CD4-positive, CD25-positive, alpha-beta regulatory T cell (primary cell): ENCODE measurements at regions not wholly inside any gene's neighbourhood (a gene's known extent, or its start where the extent isn't known, plus 50 kb on each side); places are given as distances from the start of the nearest gene placed in this dataset.
"Not testable (repeated sequence)": the region's sequence is repeated elsewhere in the genome, so short reads cannot be mapped to it uniquely, and the experiment has no call there.

ENCODE experiments used
- ATAC-seq, 2 donors: fragments of 150-1000 bp; cut with Tn5 transposase; one replicate each; pipeline ENCODE4 v1.10.0; 2021; ENCODE audit warnings: low read depth in 2 of 2, moderate number of reproducible peaks in 2 of 2, moderate library complexity in 1 of 2
- DNase-seq, 3 donors: peaks; one replicate each; pipeline versions ENCODE4 v3.0.0 to v3.0.0-alpha.2; 2012 to 2022; ENCODE audit warnings: mixed read lengths in 1 of 3
- H3K27ac ChIP-seq: one replicate; pipeline ENCODE4 v1.7.0; 2013; ENCODE audit warnings: mild to moderate bottlenecking, low read length; ENCODE audit not compliant: insufficient read depth, poor library complexity, severe bottlenecking
- H3K27me3 ChIP-seq: one replicate; pipeline ENCODE4 v1.7.0; 2013; ENCODE audit warnings: low read length; ENCODE audit not compliant: control insufficient read depth, insufficient read depth
- H3K36me3 ChIP-seq: one replicate; pipeline ENCODE4 v1.7.0; 2013; ENCODE audit warnings: mild to moderate bottlenecking, low read length, moderate library complexity; ENCODE audit not compliant: control insufficient read depth, insufficient read depth
- H3K4me1 ChIP-seq: 2 replicates; pipeline ENCODE4 v1.7.0; 2013; ENCODE audit warnings: mild to moderate bottlenecking, low read length; ENCODE audit not compliant: insufficient read depth, control insufficient read depth, poor library complexity, severe bottlenecking
- H3K4me3 ChIP-seq: one replicate; pipeline ENCODE4 v1.7.0; 2013; ENCODE audit warnings: low read depth, mild to moderate bottlenecking, low read length, moderate library complexity
- H3K9me3 ChIP-seq, 2 experiments: 1 replicate in 1 of 2; 2 replicates in 1 of 2; pipeline ENCODE4 v1.7.0; 2013; ENCODE audit warnings: low read length in 2 of 2, mild to moderate bottlenecking in 1 of 2, moderate library complexity in 1 of 2; ENCODE audit not compliant: control insufficient read depth in 2 of 2
- H3K27ac Mint-ChIP-seq, 3 donors: one replicate each; pipeline ENCODE4 v1.8.0; 2020 to 2022; ENCODE audit warnings: mild to moderate bottlenecking in 3 of 3, mixed read lengths in 3 of 3, moderate library complexity in 2 of 3
- H3K27me3 Mint-ChIP-seq: one replicate; pipeline ENCODE4 v1.8.0; 2022; ENCODE audit warnings: mild to moderate bottlenecking, mixed read lengths
- H3K36me3 Mint-ChIP-seq: one replicate; pipeline ENCODE4 v1.8.0; 2020; ENCODE audit warnings: mixed read lengths
- H3K4me1 Mint-ChIP-seq, 4 donors: one replicate each; pipeline ENCODE4 v1.8.0; 2020 to 2022; ENCODE audit warnings: mixed read lengths in 4 of 4, mild to moderate bottlenecking in 1 of 4
- H3K4me3 Mint-ChIP-seq, 4 donors: one replicate each; pipeline ENCODE4 v1.8.0; 2020 to 2022; ENCODE audit warnings: mild to moderate bottlenecking in 4 of 4, mixed read lengths in 4 of 4, moderate library complexity in 3 of 4
- H3K9me3 Mint-ChIP-seq, 7 donors: one replicate each; pipeline ENCODE4 v1.8.0; 2020 to 2022; ENCODE audit warnings: mixed read lengths in 7 of 7, mild to moderate bottlenecking in 3 of 7, moderate library complexity in 2 of 7

DNA sequence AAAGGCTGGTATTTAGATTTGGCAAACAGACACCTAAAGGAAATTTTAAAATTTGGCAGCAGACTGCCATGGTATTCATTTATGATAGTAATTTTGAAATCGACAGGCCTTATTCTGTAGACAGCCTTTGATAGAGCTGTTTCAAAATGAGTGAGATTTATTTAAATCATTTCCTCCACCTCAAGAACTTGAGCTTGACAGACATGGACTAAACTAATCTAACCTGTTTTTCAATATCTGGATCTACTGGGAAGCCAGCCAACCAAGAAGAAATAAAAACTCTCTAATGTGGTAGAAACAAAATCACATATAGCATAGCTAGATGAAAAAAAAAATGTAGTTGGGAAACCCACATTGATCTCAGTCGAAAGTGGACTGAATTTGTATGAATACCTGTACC is 56.9 kb upstream of the RASA1 start:
- Mint-ChIP-seq H3K4me3 (no peak overlapping the region), H3K9me3 (peaks cover 0 to 6% (median 4%) of the 10 kb centered on the region in 7 donors), H3K36me3 (no peaks in the 10 kb centered on the region), H3K4me1 (peaks cover 0 to 14% (median 12%) of the 10 kb centered on the region in 4 donors), H3K27ac (peak overlapping the region in 2 of 3 donors; percentile 33 to 40), H3K27me3 (no peaks in the 10 kb centered on the region)
- Histone ChIP-seq H3K4me3 (no peak overlapping the region), H3K9me3 (no peaks in the 10 kb centered on the region), H3K36me3 (no peaks in the 10 kb centered on the region), H3K27ac (no peak overlapping the region), H3K4me1 (no peaks in the 10 kb centered on the region), H3K27me3 (no peaks in the 10 kb centered on the region)
- ATAC-seq = no peak
- peak in 1 of 3 donors; percentile 9 for DNase-seq

DNA sequence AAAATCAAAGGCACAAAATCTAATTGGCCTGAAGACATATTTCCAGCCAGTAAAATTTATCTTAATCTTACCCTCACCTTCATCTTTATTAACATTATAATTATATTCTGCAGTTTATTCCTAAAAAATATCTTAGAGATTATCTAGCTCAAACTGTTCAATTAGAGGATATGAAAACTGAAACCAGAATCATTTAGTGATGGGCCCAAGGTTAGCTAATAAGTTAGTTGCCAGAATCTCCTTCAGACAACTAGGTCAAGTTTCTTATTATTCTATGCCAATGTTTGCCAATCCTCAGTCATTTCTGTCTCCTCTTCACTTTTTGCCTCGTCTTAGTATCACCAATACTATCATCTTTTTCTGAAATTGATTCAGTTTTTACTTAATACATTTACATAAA is 56.0 kb upstream of the RASA1 start:
- H3K27me3 Mint-ChIP-seq = no peaks in the 10 kb centered on the region
- ATAC-seq (no peak), DNase-seq (no peak)
- Histone ChIP-seq H3K4me1 (no peaks in the 10 kb centered on the region), H3K9me3 (no peaks in the 10 kb centered on the region), H3K4me3 (no peak overlapping the region), H3K36me3 (no peaks in the 10 kb centered on the region), H3K27me3 (no peaks in the 10 kb centered on the region), H3K27ac (no peak overlapping the region)
- peak overlapping the region in 1 of 3 donors; percentile 40 for H3K27ac Mint-ChIP-seq
- no peak overlapping the region for H3K4me3 Mint-ChIP-seq
- peaks cover 0 to 14% (median 12%) of the 10 kb centered on the region in 4 donors for H3K4me1 Mint-ChIP-seq
- H3K36me3 Mint-ChIP-seq = no peaks in the 10 kb centered on the region
- peaks cover 0 to 6% (median 4%) of the 10 kb centered on the region in 7 donors for H3K9me3 Mint-ChIP-seq

DNA sequence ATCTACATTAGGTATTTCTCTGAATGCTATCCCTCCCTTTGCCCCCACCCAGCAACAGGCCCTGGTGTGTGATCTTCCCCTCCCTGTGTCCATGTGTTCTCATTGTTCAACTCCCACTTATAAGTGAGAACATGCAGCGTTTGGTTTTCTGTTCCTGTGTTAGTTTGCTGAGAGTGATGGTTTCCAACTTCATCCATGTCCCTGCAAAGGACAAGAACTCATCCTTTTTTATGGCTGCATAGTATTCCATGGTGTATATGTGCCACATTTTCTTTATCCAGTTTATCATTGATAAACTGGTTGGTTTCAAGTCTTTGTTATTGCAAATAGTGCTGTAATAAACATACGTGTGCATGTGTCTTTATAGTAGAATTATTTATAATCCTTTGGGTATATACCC is 55.5 kb upstream of the RASA1 start:
- ATAC-seq, H3K4me1 ChIP-seq: not testable (repeated sequence)

GRCh38 chr5:87217480-87217879 is 50.2 kb upstream of the RASA1 start:
- not testable (repeated sequence) for H3K4me3 Mint-ChIP-seq, ATAC-seq, H3K4me3 ChIP-seq, H3K27me3 Mint-ChIP-seq, H3K27ac ChIP-seq, H3K9me3 Mint-ChIP-seq, DNase-seq, H3K36me3 ChIP-seq, H3K4me1 ChIP-seq, H3K9me3 ChIP-seq, H3K27ac Mint-ChIP-seq, H3K4me1 Mint-ChIP-seq, H3K27me3 ChIP-seq, H3K36me3 Mint-ChIP-seq

More for the DNA sequence above, 55.5 kb upstream of the RASA1 start:
- DNase-seq, H3K36me3 Mint-ChIP-seq, H3K9me3 ChIP-seq, H3K4me3 Mint-ChIP-seq, H3K9me3 Mint-ChIP-seq, H3K4me3 ChIP-seq, H3K27me3 ChIP-seq, H3K27ac ChIP-seq, H3K36me3 ChIP-seq, H3K27me3 Mint-ChIP-seq: not testable (repeated sequence)
- Mint-ChIP-seq H3K27ac (peak overlapping the region in 1 of 3 donors; percentile 37), H3K4me1 (peaks cover 0 to 14% (median 12%) of the 10 kb centered on the region in 4 donors)
